DND-41 (cell line): ENCODE measurements at regions not wholly inside any gene's neighbourhood (a gene's known extent, or its start where the extent isn't known, plus 50 kb on each side); places are given as distances from the start of the nearest gene placed in this dataset.

Source experiments
- ATAC-seq: fragments of 200-7000 bp; cut with Tn5 transposase; 3 replicates; pipeline ENCODE4 v1.9.1; 2021; ENCODE audit warnings: low read depth; ENCODE audit not compliant: insufficient read depth
- DNase-seq: peaks from one replicate; pipeline ENCODE4 v3.0.0-alpha.2; 2020
- H2AFZ ChIP-seq: 2 replicates; pipeline ENCODE4 v1.6.0; 2012; ENCODE audit warnings: low read depth, low read length
- H3K27ac ChIP-seq: 2 replicates; pipeline ENCODE4 v1.5.1; 2012; ENCODE audit warnings: low read length, inconsistent platforms
- H3K27me3 ChIP-seq: fragments of 200-600 bp; sonication (generic); 2 replicates; pipeline ENCODE4 v1.6.0; 2012; ENCODE audit warnings: low read length, mild to moderate bottlenecking, inconsistent platforms; ENCODE audit not compliant: insufficient read depth, poor library complexity
- H3K36me3 ChIP-seq: 2 replicates; pipeline ENCODE4 v1.5.1; 2012; ENCODE audit warnings: low read length, inconsistent platforms; ENCODE audit not compliant: insufficient read depth
- H3K4me1 ChIP-seq: 2 replicates; pipeline ENCODE4 v1.5.1; 2012; ENCODE audit warnings: mild to moderate bottlenecking, low read length; ENCODE audit not compliant: insufficient read depth
- H3K4me2 ChIP-seq: 2 replicates; pipeline ENCODE4 v1.6.0; 2012; ENCODE audit warnings: mild to moderate bottlenecking, moderate library complexity, low read length, inconsistent platforms; ENCODE audit not compliant: insufficient read depth
- H3K4me3 ChIP-seq, 2 experiments: fragments of 200-600 bp in 1 of 2; shearing (Covaris generic) in 1 of 2; 2 replicates each; pipeline ENCODE4 v1.5.1; 2012 to 2016; ENCODE audit warnings: inconsistent platforms in 2 of 2, low read length in 2 of 2, mild to moderate bottlenecking in 2 of 2, low read depth in 1 of 2, moderate library complexity in 1 of 2
- H3K79me2 ChIP-seq: 2 replicates; pipeline ENCODE4 v1.6.0; 2012; ENCODE audit warnings: low read length, inconsistent platforms; ENCODE audit not compliant: insufficient read depth
- H3K9ac ChIP-seq: 2 replicates; pipeline ENCODE4 v1.6.0; 2012; ENCODE audit warnings: low read depth, mild to moderate bottlenecking, inconsistent platforms, low read length, moderate library complexity
- H3K9me3 ChIP-seq: 2 replicates; pipeline ENCODE4 v1.5.1; 2012; ENCODE audit warnings: low read length, moderate library complexity, mild to moderate bottlenecking, inconsistent platforms; ENCODE audit not compliant: insufficient read depth, severe bottlenecking
- H4K20me1 ChIP-seq: 2 replicates; pipeline ENCODE4 v1.6.0; 2012; ENCODE audit warnings: low read length; ENCODE audit not compliant: insufficient read depth
- EZH2 ChIP-seq: IDR thresholded peaks from 3 replicates; pipeline ENCODE4 v1.6.1; 2012; ENCODE audit warnings: borderline replicate concordance, low read depth, mild to moderate bottlenecking, moderate library complexity, low read length, inconsistent platforms; ENCODE audit not compliant: severe bottlenecking
- TF ChIP-seq, protein P1 (sequence below): IDR thresholded peaks from 2 replicates; pipeline ENCODE4 v1.5.1; 2012; ENCODE audit warnings: borderline replicate concordance, low read length, moderate library complexity, mild to moderate bottlenecking; ENCODE audit not compliant: poor library complexity, severe bottlenecking; ENCODE audit errors: extremely low read depth

DNA sequence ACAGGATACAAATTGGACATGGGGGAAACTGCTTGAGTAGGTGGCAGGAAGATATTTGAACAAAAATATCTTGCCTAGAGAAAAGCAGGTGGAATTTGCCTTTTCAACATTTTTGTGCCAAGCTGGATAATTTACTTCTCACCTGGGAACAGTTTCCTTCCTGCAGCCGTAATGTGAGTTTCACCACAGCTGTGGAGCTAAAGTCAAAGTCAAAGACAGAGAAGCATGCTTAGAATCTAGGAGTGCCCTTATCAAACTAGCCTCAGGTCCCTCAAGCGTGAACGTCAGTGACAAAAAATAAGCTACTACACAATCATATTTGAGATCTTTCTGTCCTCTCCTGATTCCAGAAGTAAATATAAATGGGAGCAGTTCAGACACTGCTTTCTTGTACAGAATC is 588.9 kb downstream of the MAT2B start:
- TF ChIP-seq EZH2: no peak
- TF ChIP-seq, protein P1, sequence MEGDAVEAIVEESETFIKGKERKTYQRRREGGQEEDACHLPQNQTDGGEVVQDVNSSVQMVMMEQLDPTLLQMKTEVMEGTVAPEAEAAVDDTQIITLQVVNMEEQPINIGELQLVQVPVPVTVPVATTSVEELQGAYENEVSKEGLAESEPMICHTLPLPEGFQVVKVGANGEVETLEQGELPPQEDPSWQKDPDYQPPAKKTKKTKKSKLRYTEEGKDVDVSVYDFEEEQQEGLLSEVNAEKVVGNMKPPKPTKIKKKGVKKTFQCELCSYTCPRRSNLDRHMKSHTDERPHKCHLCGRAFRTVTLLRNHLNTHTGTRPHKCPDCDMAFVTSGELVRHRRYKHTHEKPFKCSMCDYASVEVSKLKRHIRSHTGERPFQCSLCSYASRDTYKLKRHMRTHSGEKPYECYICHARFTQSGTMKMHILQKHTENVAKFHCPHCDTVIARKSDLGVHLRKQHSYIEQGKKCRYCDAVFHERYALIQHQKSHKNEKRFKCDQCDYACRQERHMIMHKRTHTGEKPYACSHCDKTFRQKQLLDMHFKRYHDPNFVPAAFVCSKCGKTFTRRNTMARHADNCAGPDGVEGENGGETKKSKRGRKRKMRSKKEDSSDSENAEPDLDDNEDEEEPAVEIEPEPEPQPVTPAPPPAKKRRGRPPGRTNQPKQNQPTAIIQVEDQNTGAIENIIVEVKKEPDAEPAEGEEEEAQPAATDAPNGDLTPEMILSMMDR: no peak
- no peaks in the 10 kb centered on the region for H3K79me2 ChIP-seq
- no peaks in the 10 kb centered on the region for H3K27me3 ChIP-seq
- no peak overlapping the region for H3K4me3 ChIP-seq
- H3K4me2 ChIP-seq: no peak overlapping the region
- H3K9me3 ChIP-seq: no peaks in the 10 kb centered on the region
- H3K36me3 ChIP-seq: no peaks in the 10 kb centered on the region
- H4K20me1 ChIP-seq: no peaks in the 10 kb centered on the region
- no peak overlapping the region for H3K9ac ChIP-seq
- H3K27ac ChIP-seq: no peak overlapping the region
- no peak overlapping the region for H2AFZ ChIP-seq
- DNase-seq (no peak), ATAC-seq (no peak)
- no peaks in the 10 kb centered on the region for H3K4me1 ChIP-seq

DNA sequence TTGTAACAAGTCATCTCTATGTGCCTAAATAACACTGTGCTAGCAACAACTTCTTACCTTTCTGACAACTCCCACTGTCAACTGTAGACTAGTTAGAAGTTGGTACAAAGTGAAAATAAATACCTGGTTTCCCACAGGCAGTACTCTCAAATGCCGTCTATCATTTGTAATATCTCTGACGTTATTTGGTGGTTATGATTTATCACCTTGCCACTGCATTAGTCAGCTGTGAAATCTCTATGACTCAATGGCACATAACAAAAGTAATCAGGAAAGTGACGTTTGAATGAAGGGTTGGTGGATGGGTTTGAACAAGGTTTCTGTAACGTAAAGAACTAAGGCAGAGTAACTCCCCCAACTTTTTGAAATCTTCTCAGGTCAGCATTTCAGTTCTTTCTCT is 592.3 kb downstream of the MAT2B start:
- H3K79me2 ChIP-seq: no peaks in the 10 kb centered on the region
- H3K27me3 ChIP-seq: no peaks in the 10 kb centered on the region
- H2AFZ ChIP-seq: no peak overlapping the region
- H4K20me1 ChIP-seq: no peaks in the 10 kb centered on the region
- ATAC-seq (no peak), DNase-seq (no peak)
- no peak overlapping the region for H3K9ac ChIP-seq
- no peak overlapping the region for H3K27ac ChIP-seq
- H3K4me2 ChIP-seq: no peak overlapping the region
- H3K9me3 ChIP-seq: no peaks in the 10 kb centered on the region
- TF ChIP-seq, protein P1: no peak
- TF ChIP-seq EZH2: no peak
- H3K4me1 ChIP-seq: no peaks in the 10 kb centered on the region
- H3K36me3 ChIP-seq: no peaks in the 10 kb centered on the region
- no peak overlapping the region for H3K4me3 ChIP-seq

DNA sequence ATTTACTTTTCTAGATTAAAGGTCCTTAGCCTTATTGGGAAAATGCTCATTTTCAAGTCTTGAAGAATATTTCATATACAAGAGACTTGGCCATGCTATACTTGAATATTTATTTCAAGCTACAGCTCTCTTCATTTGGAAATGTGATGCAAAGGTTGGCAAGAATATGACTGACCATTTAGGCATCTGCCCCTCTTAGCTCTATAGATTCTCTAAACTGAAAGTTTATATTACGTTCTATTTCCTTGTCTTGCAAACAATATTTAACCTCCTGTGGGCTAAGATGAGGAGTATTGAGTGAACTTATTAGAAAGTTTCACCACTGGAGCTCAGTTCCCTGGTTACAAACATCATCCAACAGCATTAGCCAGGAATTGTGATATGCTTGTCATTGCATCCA is 593.1 kb downstream of the MAT2B start:
- Histone ChIP-seq H2AFZ (no peak overlapping the region), H3K9me3 (no peaks in the 10 kb centered on the region), H3K4me3 (no peak overlapping the region), H3K9ac (no peak overlapping the region), H3K4me2 (no peak overlapping the region), H4K20me1 (no peaks in the 10 kb centered on the region), H3K4me1 (no peaks in the 10 kb centered on the region), H3K27ac (no peak overlapping the region), H3K27me3 (no peaks in the 10 kb centered on the region), H3K36me3 (no peaks in the 10 kb centered on the region), H3K79me2 (no peaks in the 10 kb centered on the region)
- ATAC-seq (no peak), DNase-seq (no peak)
- no peak for TF ChIP-seq EZH2
- TF ChIP-seq, protein P1: no peak

DNA sequence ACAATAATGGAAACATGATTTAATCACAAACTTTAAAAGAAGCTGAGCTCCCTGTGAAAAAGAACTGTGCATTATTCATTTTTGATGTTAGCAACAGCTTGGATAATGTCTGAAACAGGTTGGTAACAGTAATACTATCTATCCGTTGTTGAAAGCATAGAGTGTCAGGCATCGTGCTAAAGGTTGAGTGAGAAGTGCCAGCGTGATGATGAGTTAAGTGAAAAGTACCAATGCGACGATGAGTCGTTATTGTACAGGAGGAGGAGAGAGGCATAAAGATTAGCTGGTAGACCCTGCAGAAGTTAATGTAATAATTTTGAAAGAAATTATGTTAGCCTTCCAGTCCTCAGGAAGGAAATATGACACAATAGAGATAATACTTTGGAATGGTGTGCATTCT is 593.6 kb downstream of the MAT2B start:
- Histone ChIP-seq H3K27me3 (no peaks in the 10 kb centered on the region), H3K9ac (no peak overlapping the region), H3K36me3 (no peaks in the 10 kb centered on the region), H4K20me1 (no peaks in the 10 kb centered on the region), H2AFZ (no peak overlapping the region), H3K4me2 (no peak overlapping the region), H3K9me3 (no peaks in the 10 kb centered on the region), H3K79me2 (no peaks in the 10 kb centered on the region), H3K4me3 (no peak overlapping the region), H3K4me1 (no peaks in the 10 kb centered on the region), H3K27ac (no peak overlapping the region)
- TF ChIP-seq EZH2: no peak
- TF ChIP-seq, protein P1: no peak
- no peak for ATAC-seq
- no peak for DNase-seq
